ENCODE measurements at regions not wholly inside any gene's neighbourhood (a gene's known extent, or its start where the extent isn't known, plus 50 kb on each side); places are given as distances from the start of the nearest gene placed in this dataset.
A peak's percentile ranks its signal among the peaks of the same experiment; 100 is the strongest.

GRCh38 chr16:77599793-77600415 lies 122.4 kb upstream of the NUDT7 start:
- TF ChIP-seq CTCF (IDR thresholded peaks at IDR 0.05; ENCODE audit: low read depth, low read length, missing control alignments): peak; percentile 77
- no peak for DNase-seq (ENCODE audit: extremely low read depth, low read depth)
- H3K4me3 ChIP-seq (replicated peaks; ENCODE audit: low read depth, low read length): no peak overlapping the region

GRCh38 chr16:77600555-77600954 lies 121.8 kb upstream of the NUDT7 start:
- DNase-seq (ENCODE audit: extremely low read depth, low read depth): no peak
- TF ChIP-seq CTCF (IDR thresholded peaks at IDR 0.05; ENCODE audit: low read depth, low read length, missing control alignments): no peak
- H3K4me3 ChIP-seq (replicated peaks; ENCODE audit: low read depth, low read length): no peak overlapping the region

- H3K4me3 ChIP-seq (replicated peaks; ENCODE audit: low read depth, low read length): no peak overlapping the region
- no peak for TF ChIP-seq CTCF (IDR thresholded peaks at IDR 0.05; ENCODE audit: low read depth, low read length, missing control alignments)
- no peak for DNase-seq (ENCODE audit: extremely low read depth, low read depth)
Measured at GRCh38 chr16:77603656-77604055, 118.7 kb upstream of the NUDT7 start.

- H3K4me3 ChIP-seq (replicated peaks; ENCODE audit: low read depth, low read length): no peak overlapping the region
- no peak for DNase-seq (ENCODE audit: extremely low read depth, low read depth)
- no peak for TF ChIP-seq CTCF (IDR thresholded peaks at IDR 0.05; ENCODE audit: low read depth, low read length, missing control alignments)
Measured at GRCh38 chr16:77610496-77610895, 111.8 kb upstream of the NUDT7 start.

- no peak overlapping the region for H3K4me3 ChIP-seq (replicated peaks; ENCODE audit: low read depth, low read length)
- TF ChIP-seq CTCF (IDR thresholded peaks at IDR 0.05; ENCODE audit: low read depth, low read length, missing control alignments): no peak
- DNase-seq (ENCODE audit: extremely low read depth, low read depth): no peak
Measured at GRCh38 chr16:77611386-77611785, 110.9 kb upstream of the NUDT7 start.

GRCh38 chr16:77612596-77612995 lies 109.7 kb upstream of the NUDT7 start:
- no peak for DNase-seq (ENCODE audit: extremely low read depth, low read depth)

More at GRCh38 chr16:77612596-77612995, 109.7 kb upstream of the NUDT7 start:
- no peak overlapping the region for H3K4me3 ChIP-seq (replicated peaks; ENCODE audit: low read depth, low read length)
- TF ChIP-seq CTCF (IDR thresholded peaks at IDR 0.05; ENCODE audit: low read depth, low read length, missing control alignments): no peak

Measured in HFF-Myc (cell line).